NCI-H1105 (cell line): ENCODE measurements at regions not wholly inside any gene's neighbourhood (a gene's known extent, or its start where the extent isn't known, plus 50 kb on each side); places are given as distances from the start of the nearest gene placed in this dataset.
"Not testable (repeated sequence)": the region's sequence is repeated elsewhere in the genome, so short reads cannot be mapped to it uniquely, and the experiment has no call there.

ENCODE experiments used
- DNase-seq: peaks from one replicate; lab custom pipeline; 2025; lab: John Stamatoyannopoulos, UW

DNA sequence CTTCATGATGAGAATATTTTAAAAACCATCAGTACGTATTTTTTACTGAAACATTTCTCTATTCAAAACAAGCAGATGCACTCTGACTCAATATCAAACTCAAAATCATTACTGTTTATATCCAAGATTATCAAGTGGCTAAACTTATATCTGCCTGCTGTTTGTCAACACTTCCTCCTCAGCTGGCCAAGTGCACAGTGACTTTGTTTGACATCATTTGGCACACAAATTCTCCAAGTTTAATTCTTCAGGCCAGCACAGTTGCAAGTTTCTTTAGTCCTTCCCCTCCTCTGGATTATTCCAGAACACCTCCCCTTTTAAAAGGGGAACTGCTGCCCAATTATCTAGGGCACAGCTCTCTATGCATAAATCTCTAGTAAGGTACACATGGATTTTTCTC, 346.6 kb downstream of the FSIP2 start:
- no peak for DNase-seq

GRCh38 chr2:186093174-186093573, 354.6 kb downstream of the FSIP2 start:
- no peak for DNase-seq

GRCh38 chr2:186098821-186099220, 360.2 kb downstream of the FSIP2 start:
- DNase-seq: no peak

DNA sequence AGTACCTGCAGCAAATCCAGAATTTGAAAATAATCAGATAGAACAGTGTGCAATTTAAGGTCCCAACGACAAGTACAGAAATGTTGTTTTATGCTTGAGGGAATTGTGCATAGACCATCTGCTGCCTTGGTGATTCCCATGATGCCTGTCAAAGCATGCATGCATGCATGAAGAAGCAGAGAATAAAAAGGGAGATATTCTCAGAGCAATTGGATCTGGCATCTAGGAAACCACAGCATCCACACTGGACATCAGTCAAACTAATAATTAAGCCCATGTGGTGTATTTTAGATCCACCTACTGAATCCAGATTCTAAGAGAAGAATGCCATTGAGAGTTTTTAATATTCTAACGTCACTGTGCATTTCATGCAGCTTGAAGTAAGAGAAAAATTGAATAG, 361.2 kb downstream of the FSIP2 start:
- DNase-seq: no peak

- DNase-seq: no peak
Measured at GRCh38 chr2:186100636-186101035, 362.0 kb downstream of the FSIP2 start.

DNA sequence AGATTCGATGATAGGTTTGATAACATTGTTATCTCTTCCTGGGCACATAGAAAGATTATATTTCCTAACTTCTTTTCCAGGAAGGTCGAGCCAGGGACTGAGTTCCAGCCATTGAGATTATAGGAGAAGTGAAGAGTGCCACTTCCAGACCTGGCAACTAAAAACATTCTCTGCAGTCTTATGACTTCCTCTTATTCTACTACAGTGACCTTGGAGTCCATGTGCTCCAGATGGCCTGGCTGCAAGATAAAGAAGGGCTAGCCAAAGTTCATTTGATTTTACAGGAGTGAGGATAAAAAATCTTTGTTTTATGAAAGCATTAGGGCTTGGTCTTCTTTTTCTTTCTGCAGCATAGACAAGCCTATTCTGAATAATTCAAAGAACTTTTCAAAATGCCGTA, 363.0 kb downstream of the FSIP2 start:
- DNase-seq: no peak

DNA sequence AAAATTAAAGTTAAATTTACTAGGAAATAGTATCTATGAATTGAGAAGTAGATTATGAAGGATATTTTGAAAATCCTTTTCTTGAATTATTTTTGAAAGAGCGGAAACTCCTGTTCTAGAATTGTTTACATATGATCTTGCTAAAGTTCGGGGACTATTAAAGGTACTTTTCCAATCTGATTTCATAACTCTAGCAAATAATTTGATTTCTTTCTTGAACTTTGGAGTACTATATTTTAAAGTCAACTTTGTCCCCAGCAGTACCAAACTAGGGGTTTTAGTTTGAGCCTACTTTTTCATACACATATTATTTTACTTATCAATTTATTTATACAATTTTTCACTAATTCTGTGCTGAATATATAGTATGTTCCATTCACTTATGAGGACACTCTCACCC, 364.7 kb downstream of the FSIP2 start:
- no peak for DNase-seq

GRCh38 chr2:186105016-186105724, 366.6 kb downstream of the FSIP2 start:
- no peak for DNase-seq

DNA sequence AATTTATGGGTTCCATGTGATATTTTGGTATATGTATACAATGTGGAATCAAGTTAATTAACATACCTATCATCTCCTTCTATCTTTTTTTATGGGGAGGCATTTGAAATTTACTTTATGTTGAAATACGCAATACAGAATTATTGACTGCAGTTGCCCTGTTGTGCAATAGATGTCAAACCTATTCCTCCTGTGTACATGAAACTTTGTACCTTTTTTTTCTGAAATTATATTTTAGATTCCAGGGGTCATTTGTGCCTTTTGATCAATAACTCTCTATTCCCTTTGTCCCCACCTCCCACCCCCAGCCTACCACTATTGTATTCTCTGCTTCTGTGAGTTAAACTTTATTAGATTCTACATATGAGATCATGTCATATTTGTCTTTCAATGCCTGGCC, 369.9 kb downstream of the FSIP2 start:
- no peak for DNase-seq

GRCh38 chr2:186113284-186113683, 372.8 kb upstream of the ZC3H15 start:
- no peak for DNase-seq

DNA sequence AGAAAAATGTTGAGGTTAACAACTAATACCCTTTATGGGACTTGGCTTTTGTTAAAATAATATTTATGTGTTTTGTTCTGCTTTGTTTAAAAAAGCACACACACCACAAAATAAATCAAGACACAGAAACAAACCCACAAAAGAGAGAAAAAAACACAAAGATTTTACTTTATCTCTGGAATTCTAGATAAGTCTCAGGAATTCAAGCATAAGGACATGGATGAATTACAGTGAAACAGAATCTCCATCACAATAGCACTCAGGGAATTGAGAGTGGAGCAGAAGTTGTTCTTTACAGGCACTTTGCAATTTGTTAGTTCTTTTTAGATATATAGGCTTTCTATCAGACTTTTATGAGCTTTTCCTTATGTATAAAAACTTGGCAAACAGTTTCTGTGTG, 360.9 kb upstream of the ZC3H15 start:
- no peak for DNase-seq

DNA sequence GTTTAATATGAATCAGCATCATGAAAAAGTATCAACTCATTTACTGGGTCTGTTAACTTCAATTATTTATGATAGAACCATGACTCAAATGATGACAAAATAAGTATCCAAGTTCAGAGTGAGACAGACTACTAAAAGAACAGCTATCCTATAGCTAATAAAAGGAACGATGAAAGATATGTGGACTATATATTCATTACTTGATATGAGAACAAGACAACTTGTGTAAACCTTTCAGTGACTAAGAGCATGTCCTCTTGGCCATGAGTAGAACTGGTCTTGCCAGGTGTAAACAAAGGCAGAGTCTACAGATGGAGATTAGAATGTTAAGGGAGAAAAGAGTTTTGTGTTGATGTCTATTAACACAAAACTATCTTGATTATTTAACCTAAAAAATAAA, 360.4 kb upstream of the ZC3H15 start:
- DNase-seq: no peak

GRCh38 chr2:186126181-186126580, 359.9 kb upstream of the ZC3H15 start:
- DNase-seq: no peak

- peak; percentile 36 for DNase-seq
Measured at GRCh38 chr2:186129767-186130581, 356.1 kb upstream of the ZC3H15 start.

DNA sequence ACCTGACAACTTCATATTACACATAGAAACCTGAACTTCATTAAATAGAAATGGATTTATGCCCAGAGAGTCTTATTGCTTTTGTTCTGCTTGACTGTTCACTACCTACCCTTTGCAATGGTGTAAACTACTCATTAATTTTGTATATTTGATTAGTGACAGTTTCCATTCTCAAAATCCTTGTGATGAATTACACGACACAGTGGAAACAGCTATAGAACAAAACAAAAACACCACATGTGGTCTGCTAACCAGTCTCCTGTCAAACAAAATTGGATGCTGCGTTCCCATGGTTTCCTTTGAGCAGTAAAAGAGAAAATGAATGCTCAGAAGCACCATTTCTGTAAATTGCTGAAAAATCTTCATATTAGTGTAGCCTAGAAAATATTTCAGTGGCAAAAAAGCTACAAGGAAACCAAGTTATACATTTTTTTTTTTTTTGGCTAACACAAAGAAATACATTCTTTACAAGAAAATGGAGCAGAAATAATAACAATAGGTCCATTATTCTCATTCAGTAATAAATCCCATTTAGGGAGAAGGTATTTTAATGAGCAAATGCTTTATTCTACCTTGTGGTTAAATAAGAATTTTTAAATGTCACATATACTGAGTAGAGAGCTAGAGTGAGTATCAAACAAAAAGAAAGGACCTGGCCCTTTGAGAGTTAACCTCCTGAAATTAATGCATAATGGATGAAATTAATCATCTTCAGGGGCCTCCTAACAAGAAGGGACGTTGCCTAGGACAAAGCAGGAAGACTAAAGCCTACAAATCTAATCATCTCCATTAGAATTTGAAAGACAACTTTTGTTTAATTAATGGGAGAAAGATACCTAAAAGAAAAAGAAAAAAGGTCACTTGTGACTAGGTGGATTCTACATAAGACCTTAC, 355.1 kb upstream of the ZC3H15 start:
- DNase-seq: no peak

DNA sequence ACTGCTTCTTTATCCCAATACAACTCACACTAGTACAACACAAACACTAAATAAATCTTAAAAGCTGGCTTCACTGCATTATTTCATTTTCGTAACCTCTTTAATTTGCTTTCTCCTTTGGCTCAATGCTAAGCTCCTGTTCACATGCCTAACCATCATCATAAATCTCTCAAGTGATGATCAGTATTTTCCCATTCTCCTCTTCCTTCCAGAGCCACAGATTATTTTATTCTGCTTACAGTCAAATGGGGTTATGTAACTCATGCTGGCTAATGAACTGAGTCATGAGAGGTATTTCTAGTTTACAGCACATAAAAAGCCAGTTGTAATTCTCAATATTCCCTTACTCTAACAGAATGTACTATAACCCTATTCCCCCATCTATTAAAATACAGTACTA, 350.4 kb upstream of the ZC3H15 start:
- no peak for DNase-seq

DNA sequence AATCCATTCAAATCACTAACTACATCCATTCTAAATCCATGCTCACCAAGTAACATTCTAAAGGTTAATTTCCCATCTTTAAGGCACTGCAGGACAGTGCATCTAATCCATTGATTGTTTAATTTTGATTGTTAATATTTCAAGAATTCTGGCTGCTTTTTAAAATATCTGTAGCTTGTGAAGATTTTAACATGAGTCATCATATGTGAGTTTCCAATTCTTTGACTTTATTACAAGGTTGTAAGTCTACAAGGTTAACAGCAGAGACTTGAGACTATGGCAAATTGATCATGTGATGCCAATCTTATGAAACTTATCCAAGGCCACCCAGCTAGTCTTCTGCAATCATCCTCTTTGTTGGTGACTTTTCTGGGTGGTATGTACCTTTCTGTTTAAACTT, 349.2 kb upstream of the ZC3H15 start:
- DNase-seq: no peak

GRCh38 chr2:186138845-186139244, 347.2 kb upstream of the ZC3H15 start:
- no peak for DNase-seq

DNA sequence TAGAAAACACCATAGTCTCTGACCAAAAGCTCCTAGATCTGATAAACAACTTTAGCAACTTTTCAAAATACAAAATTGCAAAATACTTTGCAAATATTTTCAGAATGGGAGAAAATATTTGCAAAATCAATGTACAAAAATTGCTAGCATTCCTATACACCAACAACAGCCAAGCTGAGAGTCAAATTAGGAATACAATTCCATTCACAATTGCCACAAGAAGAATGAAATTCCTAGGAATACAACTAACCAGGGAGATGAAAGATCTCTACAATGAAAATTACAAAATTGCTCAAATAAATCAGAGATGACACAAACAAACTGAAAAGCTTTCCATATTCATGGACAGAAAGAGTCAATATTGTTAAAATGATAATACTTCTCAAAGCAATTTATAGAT, 327.0 kb upstream of the ZC3H15 start:
- no peak for DNase-seq

- no peak for DNase-seq
Measured at GRCh38 chr2:186164325-186164724, 321.7 kb upstream of the ZC3H15 start.

- DNase-seq: no peak
Measured at GRCh38 chr2:186170693-186171092, 315.4 kb upstream of the ZC3H15 start.

DNA sequence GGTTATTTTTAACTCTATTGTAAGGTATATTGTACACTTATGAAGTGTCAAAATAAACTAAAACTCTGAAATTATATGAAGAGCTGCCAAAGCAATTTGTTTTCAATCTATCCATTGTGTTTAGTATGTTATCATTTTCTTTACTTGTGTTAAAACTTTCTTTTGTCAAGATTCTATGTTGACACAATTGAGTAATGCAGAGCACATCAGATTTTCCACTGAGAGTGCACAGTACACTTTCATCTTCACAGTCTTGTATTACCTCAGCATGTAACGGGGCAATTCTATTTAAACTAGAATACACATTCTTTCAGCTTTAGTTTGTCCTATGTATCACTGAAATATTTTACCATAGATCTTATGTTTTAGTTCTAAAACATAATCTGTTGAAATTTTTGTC, 304.4 kb upstream of the ZC3H15 start:
- DNase-seq: no peak

DNA sequence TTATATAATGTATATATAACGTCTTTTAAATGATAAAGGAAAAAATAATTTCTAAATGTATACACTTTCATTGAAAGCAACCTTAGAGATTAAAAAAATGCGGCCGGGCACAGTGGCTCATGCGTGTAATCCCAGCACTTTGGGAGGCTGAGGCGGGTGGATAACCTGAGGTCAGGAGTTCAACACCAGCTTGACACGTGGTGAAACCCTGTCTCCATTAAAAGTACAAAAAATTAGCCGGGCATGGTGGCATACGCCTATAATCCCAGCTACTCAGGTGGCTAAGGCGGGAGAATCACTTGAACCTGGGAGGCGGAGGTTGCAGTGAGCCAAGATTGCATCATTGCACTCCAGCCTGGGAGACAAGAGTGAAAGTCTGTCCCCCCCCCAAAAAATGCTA, 303.7 kb upstream of the ZC3H15 start:
- not testable (repeated sequence) for DNase-seq
